ENCODE measurements at regions not wholly inside any gene's neighbourhood (a gene's known extent, or its start where the extent isn't known, plus 50 kb on each side); places are given as distances from the start of the nearest gene placed in this dataset.
"Not testable (repeated sequence)": the region's sequence is repeated elsewhere in the genome, so short reads cannot be mapped to it uniquely, and the experiment has no call there.

DNA sequence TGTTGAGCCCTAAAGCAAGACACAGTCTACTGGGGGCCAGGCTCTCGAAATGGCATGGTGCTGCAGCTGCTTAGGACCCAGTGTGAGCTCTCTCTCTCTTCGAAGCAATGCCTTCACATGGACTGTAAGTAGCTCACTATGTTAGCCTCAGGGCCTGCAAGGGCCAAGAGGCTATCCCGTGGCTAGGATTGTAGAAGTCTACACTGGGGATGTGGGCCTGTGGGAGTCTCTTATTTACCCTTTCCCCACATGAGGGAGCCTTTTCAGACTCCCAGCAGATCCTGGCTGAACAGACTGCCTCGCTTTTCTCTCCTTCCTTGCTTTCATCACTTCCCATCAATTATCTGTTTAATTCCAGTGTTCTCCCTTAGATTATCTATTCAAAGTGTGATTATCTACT, 101.4 kb downstream of the GPR65 start:
- Mint-ChIP-seq H3K4me3 (no peak overlapping the region), H3K36me3 (ENCODE audit: low read depth) (no peaks in the 10 kb centered on the region)
- no peak for DNase-seq

GRCh38 chr14:88127669-88128068, 122.7 kb downstream of the GPR65 start:
- H3K27ac Mint-ChIP-seq = not testable (repeated sequence)

More for the DNA sequence above, 101.4 kb downstream of the GPR65 start:
- Mint-ChIP-seq H3K27ac (no peak overlapping the region), H3K9me3 (peaks cover 25% of the 10 kb centered on the region), H3K27me3 (ENCODE audit: insufficient read depth) (peaks cover 2% of the 10 kb centered on the region; the same call in 1 of the 2 replicates), H3K4me1 (ENCODE audit: low read depth) (no peaks in the 10 kb centered on the region)
- no peak for TF ChIP-seq CTCF (IDR thresholded peaks at IDR 0.05)

DNA sequence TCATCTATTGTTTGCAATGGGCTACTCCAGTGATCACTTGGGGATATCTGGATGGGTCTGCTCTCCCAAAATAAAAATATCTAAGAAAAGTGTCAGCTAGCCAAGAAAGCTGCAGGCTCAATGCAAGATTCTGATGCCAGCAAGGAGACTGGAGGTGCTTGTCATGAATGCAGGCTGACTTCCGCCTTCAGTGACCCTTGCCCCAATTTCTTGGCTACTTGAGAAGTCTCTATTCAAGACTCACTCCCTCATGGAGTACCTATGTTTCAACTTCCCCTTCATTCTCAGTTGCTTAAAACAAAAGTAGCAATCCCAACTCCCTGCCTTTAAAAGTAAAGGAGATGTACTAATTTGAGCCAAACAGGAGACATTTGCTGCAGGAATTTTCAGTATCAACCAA, 123.9 kb downstream of the GPR65 start:
- no peak for TF ChIP-seq CTCF (IDR thresholded peaks at IDR 0.05)
- no peak for DNase-seq
- H3K9me3 Mint-ChIP-seq = peaks cover 22% of the 10 kb centered on the region
- no peak overlapping the region for H3K4me3 Mint-ChIP-seq
- no peaks in the 10 kb centered on the region for H3K36me3 Mint-ChIP-seq (ENCODE audit: low read depth)
- H3K27ac Mint-ChIP-seq = no peak overlapping the region
- H3K27me3 Mint-ChIP-seq (ENCODE audit: insufficient read depth) = peaks cover 2% of the 10 kb centered on the region; the same call in 1 of the 2 replicates
- 0 out of 2 replicates have a peak, but pooled peaks cover 5% of the 10 kb centered on the region for H3K4me1 Mint-ChIP-seq (ENCODE audit: low read depth)

More at GRCh38 chr14:88127669-88128068, 122.7 kb downstream of the GPR65 start:
- not testable (repeated sequence) for H3K36me3 Mint-ChIP-seq (ENCODE audit: low read depth); H3K27me3 Mint-ChIP-seq (ENCODE audit: insufficient read depth); H3K4me3 Mint-ChIP-seq; H3K4me1 Mint-ChIP-seq (ENCODE audit: low read depth); DNase-seq
- H3K9me3 Mint-ChIP-seq = peaks cover 15% of the 10 kb centered on the region

- no peaks in the 10 kb centered on the region for H3K36me3 Mint-ChIP-seq (ENCODE audit: low read depth)
- no peak for TF ChIP-seq CTCF (IDR thresholded peaks at IDR 0.05)
- peaks cover 2% of the 10 kb centered on the region; the same call in 1 of the 2 replicates for H3K27me3 Mint-ChIP-seq (ENCODE audit: insufficient read depth)
- H3K4me3 Mint-ChIP-seq = no peak overlapping the region
- H3K4me1 Mint-ChIP-seq (ENCODE audit: low read depth) = 0 out of 2 replicates have a peak, but pooled peaks cover 5% of the 10 kb centered on the region
- peak; percentile 27 for DNase-seq
- H3K27ac Mint-ChIP-seq = no peak overlapping the region
- peaks cover 26% of the 10 kb centered on the region for H3K9me3 Mint-ChIP-seq
Measured at GRCh38 chr14:88129306-88130056, 124.5 kb downstream of the GPR65 start.

DNA sequence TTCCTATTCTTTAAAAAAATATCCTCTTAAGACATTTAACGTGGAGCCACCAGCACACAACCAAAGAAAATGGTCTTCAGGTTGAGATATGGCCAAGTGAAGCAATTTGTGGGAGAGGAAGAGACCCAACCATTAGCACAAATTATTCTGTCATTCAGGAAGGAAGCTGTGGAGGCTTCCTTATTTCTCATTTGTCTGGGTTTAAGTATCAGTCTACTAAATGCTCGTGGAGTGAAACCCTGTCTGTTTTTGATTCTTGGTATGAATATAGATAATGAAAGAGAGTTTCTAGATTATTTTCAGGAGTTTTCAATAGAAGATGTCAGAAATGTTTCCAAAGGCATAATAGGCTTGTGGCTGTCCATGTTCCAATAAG, 125.1 kb downstream of the GPR65 start:
- Mint-ChIP-seq H3K36me3 (ENCODE audit: low read depth) (no peaks in the 10 kb centered on the region), H3K4me3 (no peak overlapping the region), H3K4me1 (ENCODE audit: low read depth) (0 out of 2 replicates have a peak, but pooled peaks cover 5% of the 10 kb centered on the region), H3K27ac (no peak overlapping the region), H3K27me3 (ENCODE audit: insufficient read depth) (peaks cover 2% of the 10 kb centered on the region; the same call in 1 of the 2 replicates), H3K9me3 (peaks cover 30% of the 10 kb centered on the region)
- no peak for DNase-seq
- no peak for TF ChIP-seq CTCF (IDR thresholded peaks at IDR 0.05)

All from HFFc6 (cell line).